Mesendoderm (in vitro differentiated cells): ENCODE measurements at regions not wholly inside any gene's neighbourhood (a gene's known extent, or its start where the extent isn't known, plus 50 kb on each side); places are given as distances from the start of the nearest gene placed in this dataset.

Experiments
- DNase-seq: peaks from one replicate; pipeline ENCODE4 v3.0.0; 2013
- H2AK5ac ChIP-seq: 2 replicates; pipeline ENCODE4 v1.6.1; 2013; ENCODE audit warnings: low read length, inconsistent platforms
- H2BK120ac ChIP-seq: 2 replicates; pipeline ENCODE4 v1.6.1; 2013; ENCODE audit warnings: low read depth, mild to moderate bottlenecking, low read length, moderate library complexity, mixed read lengths
- H2BK15ac ChIP-seq: replicated peaks from 2 replicates; pipeline ENCODE4 v1.6.1; 2013; ENCODE audit warnings: low read depth, mild to moderate bottlenecking, moderate library complexity
- H2BK5ac ChIP-seq: 2 replicates; pipeline ENCODE4 v1.6.1; 2013; ENCODE audit warnings: low read length, inconsistent platforms
- H3K18ac ChIP-seq: 2 replicates; pipeline ENCODE4 v1.6.1; 2013; ENCODE audit warnings: mild to moderate bottlenecking, low read length, mixed read lengths
- H3K23ac ChIP-seq: one replicate; pipeline ENCODE4 v1.6.1; 2013; ENCODE audit warnings: low read length
- H3K27ac ChIP-seq: 2 replicates; pipeline ENCODE4 v1.5.1; 2013; ENCODE audit warnings: low read depth, mild to moderate bottlenecking, inconsistent platforms, low read length, moderate library complexity
- H3K27me3 ChIP-seq: 2 replicates; pipeline ENCODE4 v1.6.1; 2013; ENCODE audit warnings: low read length, control low read depth, mild to moderate bottlenecking, inconsistent platforms; ENCODE audit not compliant: insufficient read depth, poor library complexity
- H3K36me3 ChIP-seq: 2 replicates; pipeline ENCODE4 v1.6.1; 2013; ENCODE audit warnings: low read length, inconsistent platforms; ENCODE audit not compliant: control insufficient read depth, insufficient read depth
- H3K4ac ChIP-seq: one replicate; pipeline ENCODE4 v1.6.1; 2013; ENCODE audit warnings: low read depth, mild to moderate bottlenecking, low read length, moderate library complexity
- H3K4me1 ChIP-seq: 2 replicates; pipeline ENCODE4 v1.6.1; 2013; ENCODE audit warnings: low read depth, low read length, inconsistent platforms; ENCODE audit not compliant: control insufficient read depth
- H3K4me2 ChIP-seq: 2 replicates; pipeline ENCODE4 v1.6.1; 2013; ENCODE audit warnings: low read length
- H3K4me3 ChIP-seq: 2 replicates; pipeline ENCODE4 v1.5.1; 2013; ENCODE audit warnings: mild to moderate bottlenecking, low read length
- H3K56ac ChIP-seq: one replicate; pipeline ENCODE4 v1.6.1; 2013; ENCODE audit warnings: low read length
- H3K79me1 ChIP-seq: 2 replicates; pipeline ENCODE4 v1.6.1; 2013; ENCODE audit warnings: low read length, inconsistent platforms
- H3K79me2 ChIP-seq: 2 replicates; pipeline ENCODE4 v1.6.1; 2013; ENCODE audit warnings: mild to moderate bottlenecking, low read length; ENCODE audit not compliant: control insufficient read depth, insufficient read depth
- H3K9ac ChIP-seq: 2 replicates; pipeline ENCODE4 v1.6.1; 2013; ENCODE audit warnings: low read length, inconsistent platforms
- H4K5ac ChIP-seq: one replicate; pipeline ENCODE4 v1.6.1; 2013; ENCODE audit warnings: low read length
- H4K8ac ChIP-seq: one replicate; pipeline ENCODE4 v1.6.1; 2013; ENCODE audit warnings: low read depth, mild to moderate bottlenecking, control low read depth, low read length, moderate library complexity
- WGBS: extraction: QIAGEN DNeasy Blood & Tissue Kit; methylation state at CpG from one replicate; pipeline ENCODE4 v1.1.7; 2013; ENCODE audit warnings: low lambda C conversion rate, missing lambda C conversion rate; ENCODE audit not compliant: insufficient coverage; ENCODE audit errors: extremely low coverage; 5-methylcytosine and 5-hydroxymethylcytosine counted together

- H3K27me3 ChIP-seq: no peaks in the 10 kb centered on the region
- no peak overlapping the region for H3K4me3 ChIP-seq
- DNase-seq: peak; percentile 51
- H3K4ac ChIP-seq: no peak overlapping the region
- no peaks in the 10 kb centered on the region for H3K36me3 ChIP-seq
- no peak overlapping the region for H2BK120ac ChIP-seq
- no peak overlapping the region for H4K8ac ChIP-seq
- no peak overlapping the region for H4K5ac ChIP-seq
- no peak overlapping the region for H3K4me2 ChIP-seq
- H2BK15ac ChIP-seq: no peak overlapping the region
- H3K4me1 ChIP-seq: no peaks in the 10 kb centered on the region
- no peak overlapping the region for H3K56ac ChIP-seq
- H3K79me1 ChIP-seq: no peaks in the 10 kb centered on the region
- no peaks in the 10 kb centered on the region for H3K79me2 ChIP-seq
- no peak overlapping the region for H3K27ac ChIP-seq
- no CpG with 5 or more reads among the region's 1 CpG for WGBS
- no peak overlapping the region for H3K23ac ChIP-seq
- H3K18ac ChIP-seq: no peak overlapping the region
- H2BK5ac ChIP-seq: no peak overlapping the region
- H2AK5ac ChIP-seq: no peak overlapping the region
- H3K9ac ChIP-seq: no peak overlapping the region
Measured at GRCh38 chr9:94014066-94014654, 59.0 kb upstream of the BARX1 start.

- Histone ChIP-seq H3K4me2 (no peak overlapping the region), H3K27ac (no peak overlapping the region), H3K79me1 (no peaks in the 10 kb centered on the region), H3K9ac (no peak overlapping the region), H3K4ac (no peak overlapping the region), H3K27me3 (no peaks in the 10 kb centered on the region), H3K4me3 (no peak overlapping the region), H3K56ac (no peak overlapping the region), H3K4me1 (no peaks in the 10 kb centered on the region), H3K36me3 (no peaks in the 10 kb centered on the region), H2BK15ac (no peak overlapping the region), H3K18ac (no peak overlapping the region), H2BK5ac (no peak overlapping the region), H3K79me2 (no peaks in the 10 kb centered on the region), H4K8ac (no peak overlapping the region), H2AK5ac (no peak overlapping the region), H4K5ac (no peak overlapping the region), H2BK120ac (no peak overlapping the region), H3K23ac (no peak overlapping the region)
- no CpG with 5 or more reads among the region's 4 CpGs for WGBS
- no peak for DNase-seq
Measured at GRCh38 chr9:94010980-94011533, 55.9 kb upstream of the BARX1 start.

- no CpG with 5 or more reads among the region's 3 CpGs for WGBS
- Histone ChIP-seq H2BK120ac (no peak overlapping the region), H3K56ac (no peak overlapping the region)
Measured at GRCh38 chr9:94005272-94005901, 50.2 kb upstream of the BARX1 start.

More at GRCh38 chr9:94005272-94005901, 50.2 kb upstream of the BARX1 start:
- Histone ChIP-seq H3K4me3 (no peak overlapping the region), H3K27ac (no peak overlapping the region), H3K9ac (no peak overlapping the region), H2BK15ac (no peak overlapping the region), H2AK5ac (no peak overlapping the region), H3K36me3 (no peaks in the 10 kb centered on the region), H3K4me2 (no peak overlapping the region), H4K8ac (no peak overlapping the region), H3K18ac (no peak overlapping the region), H3K27me3 (no peaks in the 10 kb centered on the region), H3K79me2 (no peaks in the 10 kb centered on the region), H4K5ac (no peak overlapping the region), H3K4me1 (no peaks in the 10 kb centered on the region), H3K79me1 (no peaks in the 10 kb centered on the region), H2BK5ac (no peak overlapping the region), H3K4ac (no peak overlapping the region), H3K23ac (no peak overlapping the region)
- DNase-seq: no peak
